UCSD-AML1 (cell line): ENCODE measurements at regions not wholly inside any gene's neighbourhood (a gene's known extent, or its start where the extent isn't known, plus 50 kb on each side); places are given as distances from the start of the nearest gene placed in this dataset.

Experiments used
- DNase-seq: peaks from one replicate; lab custom pipeline; 2025; ENCODE audit not compliant: unreplicated experiment; lab: John Stamatoyannopoulos, UW

GRCh38 chr18:39549144-39549543, 1983.5 kb upstream of the CELF4 start:
- no peak for DNase-seq

GRCh38 chr18:39531659-39532058, 1966.1 kb upstream of the CELF4 start:
- DNase-seq = no peak

GRCh38 chr18:39529358-39529757, 1963.8 kb upstream of the CELF4 start:
- no peak for DNase-seq

- no peak for DNase-seq
These were observed 1961.9 kb upstream of the CELF4 start for GRCh38 chr18:39527465-39527864.

GRCh38 chr18:39524370-39524769, 1958.8 kb upstream of the CELF4 start:
- no peak for DNase-seq

GRCh38 chr18:39523281-39523680, 1957.7 kb upstream of the CELF4 start:
- no peak for DNase-seq

GRCh38 chr18:39521164-39521563, 1955.6 kb upstream of the CELF4 start:
- no peak for DNase-seq

GRCh38 chr18:39519741-39520140, 1954.1 kb upstream of the CELF4 start:
- no peak for DNase-seq

GRCh38 chr18:39515299-39515698, 1949.7 kb upstream of the CELF4 start:
- DNase-seq = no peak

GRCh38 chr18:39513186-39513585, 1947.6 kb upstream of the CELF4 start:
- no peak for DNase-seq

GRCh38 chr18:39506581-39507330, 1941.2 kb upstream of the CELF4 start:
- DNase-seq = no peak

- DNase-seq = no peak
These were observed 1934.7 kb upstream of the CELF4 start for GRCh38 chr18:39500306-39500705.

GRCh38 chr18:39497821-39498220, 1932.2 kb upstream of the CELF4 start:
- no peak for DNase-seq

GRCh38 chr18:39496986-39497385, 1931.4 kb upstream of the CELF4 start:
- DNase-seq = no peak

GRCh38 chr18:39494211-39494896, 1928.8 kb upstream of the CELF4 start:
- DNase-seq = no peak

- DNase-seq = no peak
These were observed 1925.8 kb upstream of the CELF4 start for GRCh38 chr18:39491408-39491807.

- DNase-seq = no peak
These were observed 1923.8 kb upstream of the CELF4 start for GRCh38 chr18:39489431-39489830.

- DNase-seq = no peak
These were observed 1922.3 kb upstream of the CELF4 start for GRCh38 chr18:39487932-39488331.

- DNase-seq = no peak
These were observed 1920.7 kb upstream of the CELF4 start for GRCh38 chr18:39486268-39486667.

GRCh38 chr18:39485696-39486095, 1920.1 kb upstream of the CELF4 start:
- no peak for DNase-seq

GRCh38 chr18:39481281-39481680, 1915.7 kb upstream of the CELF4 start:
- DNase-seq = no peak

- DNase-seq = no peak
These were observed 1915.0 kb upstream of the CELF4 start for GRCh38 chr18:39480494-39481195.
